C4-2B (cell line): ENCODE measurements at regions not wholly inside any gene's neighbourhood (a gene's known extent, or its start where the extent isn't known, plus 50 kb on each side); places are given as distances from the start of the nearest gene placed in this dataset.

Source experiments
- ZFX ChIP-seq: fragments of 450-650 bp; IDR thresholded peaks from 2 replicates; pipeline ENCODE4 v1.6.1; 2017
- TF ChIP-seq, protein P1 (sequence below): fragments of 450-650 bp; conservative IDR thresholded peaks from 2 replicates; pipeline ENCODE4 v1.5.1; 2017; ENCODE audit warnings: mild to moderate bottlenecking

- TF ChIP-seq, protein P1, sequence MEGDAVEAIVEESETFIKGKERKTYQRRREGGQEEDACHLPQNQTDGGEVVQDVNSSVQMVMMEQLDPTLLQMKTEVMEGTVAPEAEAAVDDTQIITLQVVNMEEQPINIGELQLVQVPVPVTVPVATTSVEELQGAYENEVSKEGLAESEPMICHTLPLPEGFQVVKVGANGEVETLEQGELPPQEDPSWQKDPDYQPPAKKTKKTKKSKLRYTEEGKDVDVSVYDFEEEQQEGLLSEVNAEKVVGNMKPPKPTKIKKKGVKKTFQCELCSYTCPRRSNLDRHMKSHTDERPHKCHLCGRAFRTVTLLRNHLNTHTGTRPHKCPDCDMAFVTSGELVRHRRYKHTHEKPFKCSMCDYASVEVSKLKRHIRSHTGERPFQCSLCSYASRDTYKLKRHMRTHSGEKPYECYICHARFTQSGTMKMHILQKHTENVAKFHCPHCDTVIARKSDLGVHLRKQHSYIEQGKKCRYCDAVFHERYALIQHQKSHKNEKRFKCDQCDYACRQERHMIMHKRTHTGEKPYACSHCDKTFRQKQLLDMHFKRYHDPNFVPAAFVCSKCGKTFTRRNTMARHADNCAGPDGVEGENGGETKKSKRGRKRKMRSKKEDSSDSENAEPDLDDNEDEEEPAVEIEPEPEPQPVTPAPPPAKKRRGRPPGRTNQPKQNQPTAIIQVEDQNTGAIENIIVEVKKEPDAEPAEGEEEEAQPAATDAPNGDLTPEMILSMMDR, result no peak
- no peak for TF ChIP-seq ZFX
Observed at GRCh38 chr14:50027816-50028215, 88.6 kb downstream of the VCPKMT start.
